Nephron (organoid): ENCODE measurements at regions not wholly inside any gene's neighbourhood (a gene's known extent, or its start where the extent isn't known, plus 50 kb on each side); places are given as distances from the start of the nearest gene placed in this dataset.

Source experiments
- H3K27ac Mint-ChIP-seq, 3 experiments: 2 replicates each; pipeline ENCODE4 v1.8.0; 2020; ENCODE audit warnings: mixed read lengths in 3 of 3, mild to moderate bottlenecking in 2 of 3, moderate library complexity in 1 of 3
- H3K27me3 Mint-ChIP-seq: 2 replicates; pipeline ENCODE4 v1.8.0; 2021; ENCODE audit warnings: low read depth, mild to moderate bottlenecking, moderate library complexity, mixed read lengths
- H3K36me3 Mint-ChIP-seq: 2 replicates; pipeline ENCODE4 v1.8.0; 2020; ENCODE audit warnings: low read depth, mixed read lengths
- H3K4me1 Mint-ChIP-seq: 2 replicates; pipeline ENCODE4 v1.8.0; 2020; ENCODE audit warnings: mixed read lengths
- H3K4me3 Mint-ChIP-seq, 3 experiments: 2 replicates each; pipeline ENCODE4 v1.8.0; 2020; ENCODE audit warnings: mild to moderate bottlenecking in 3 of 3, mixed read lengths in 3 of 3, moderate library complexity in 2 of 3
- H3K9me3 Mint-ChIP-seq: 2 replicates; pipeline ENCODE4 v1.8.0; 2020; ENCODE audit warnings: mixed read lengths
- TF ChIP-seq, protein P1 (sequence below), 3 experiments: fragments of 200-600 bp; sonication (generic); IDR thresholded peaks; one replicate each; pipeline ENCODE4 v1.5.0; 2021; ENCODE audit warnings: antibody characterized with exemption in 3 of 3; ENCODE audit not compliant: unreplicated experiment in 3 of 3

DNA sequence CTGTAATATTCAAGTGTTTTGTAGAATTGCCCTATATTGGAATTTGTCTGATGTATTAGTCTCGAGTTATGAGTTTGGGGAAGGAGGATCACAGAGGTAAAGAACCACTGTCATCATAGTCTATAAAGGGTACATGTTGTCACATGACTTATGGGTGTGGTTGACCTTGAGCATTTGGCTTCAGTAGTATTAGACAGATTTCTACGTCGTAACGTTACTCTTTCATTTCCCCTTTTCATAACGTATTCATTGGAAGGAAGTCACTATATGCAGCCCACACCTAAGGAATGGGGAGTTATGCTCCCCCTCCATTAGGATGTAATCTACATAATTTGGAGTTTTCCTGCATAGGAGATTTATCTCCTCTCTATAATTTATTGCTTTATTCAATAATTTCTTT lies 110.1 kb upstream of the VAV3 start:
- Mint-ChIP-seq H3K4me3 (no peak overlapping the region), H3K27me3 (no peaks in the 10 kb centered on the region), H3K4me1 (peaks cover 24% of the 10 kb centered on the region), H3K9me3 (no peaks in the 10 kb centered on the region), H3K36me3 (no peaks in the 10 kb centered on the region), H3K27ac (no peak overlapping the region)
- TF ChIP-seq, protein P1, sequence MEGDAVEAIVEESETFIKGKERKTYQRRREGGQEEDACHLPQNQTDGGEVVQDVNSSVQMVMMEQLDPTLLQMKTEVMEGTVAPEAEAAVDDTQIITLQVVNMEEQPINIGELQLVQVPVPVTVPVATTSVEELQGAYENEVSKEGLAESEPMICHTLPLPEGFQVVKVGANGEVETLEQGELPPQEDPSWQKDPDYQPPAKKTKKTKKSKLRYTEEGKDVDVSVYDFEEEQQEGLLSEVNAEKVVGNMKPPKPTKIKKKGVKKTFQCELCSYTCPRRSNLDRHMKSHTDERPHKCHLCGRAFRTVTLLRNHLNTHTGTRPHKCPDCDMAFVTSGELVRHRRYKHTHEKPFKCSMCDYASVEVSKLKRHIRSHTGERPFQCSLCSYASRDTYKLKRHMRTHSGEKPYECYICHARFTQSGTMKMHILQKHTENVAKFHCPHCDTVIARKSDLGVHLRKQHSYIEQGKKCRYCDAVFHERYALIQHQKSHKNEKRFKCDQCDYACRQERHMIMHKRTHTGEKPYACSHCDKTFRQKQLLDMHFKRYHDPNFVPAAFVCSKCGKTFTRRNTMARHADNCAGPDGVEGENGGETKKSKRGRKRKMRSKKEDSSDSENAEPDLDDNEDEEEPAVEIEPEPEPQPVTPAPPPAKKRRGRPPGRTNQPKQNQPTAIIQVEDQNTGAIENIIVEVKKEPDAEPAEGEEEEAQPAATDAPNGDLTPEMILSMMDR (IDR thresholded peaks at IDR 0.05; ENCODE audit: unreplicated experiment in 3 of 3) = no peak

DNA sequence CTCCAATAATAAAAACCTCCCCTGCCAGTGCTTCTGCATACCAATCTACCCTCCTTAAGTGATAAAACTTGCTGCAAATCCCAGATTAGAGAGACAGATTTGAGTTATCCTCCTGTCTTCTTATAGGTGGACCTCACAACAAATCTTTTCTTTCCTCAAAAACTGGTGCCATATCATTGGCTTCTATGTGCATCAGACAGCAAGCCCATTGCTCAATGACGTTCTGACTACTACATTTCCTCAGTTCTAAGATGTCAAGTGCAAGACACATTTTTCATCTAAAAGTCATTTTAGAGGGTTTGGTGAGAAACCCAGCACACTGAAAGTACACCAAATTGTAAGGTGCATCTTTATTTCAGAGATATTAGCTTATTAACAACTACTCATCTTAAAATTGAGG lies 107.8 kb upstream of the VAV3 start:
- Mint-ChIP-seq H3K27me3 (no peaks in the 10 kb centered on the region), H3K36me3 (no peaks in the 10 kb centered on the region), H3K4me1 (peaks cover 31% of the 10 kb centered on the region), H3K4me3 (no peak overlapping the region), H3K27ac (no peak overlapping the region), H3K9me3 (no peaks in the 10 kb centered on the region)
- TF ChIP-seq, protein P1 (IDR thresholded peaks at IDR 0.05; ENCODE audit: unreplicated experiment in 3 of 3) = no peak

DNA sequence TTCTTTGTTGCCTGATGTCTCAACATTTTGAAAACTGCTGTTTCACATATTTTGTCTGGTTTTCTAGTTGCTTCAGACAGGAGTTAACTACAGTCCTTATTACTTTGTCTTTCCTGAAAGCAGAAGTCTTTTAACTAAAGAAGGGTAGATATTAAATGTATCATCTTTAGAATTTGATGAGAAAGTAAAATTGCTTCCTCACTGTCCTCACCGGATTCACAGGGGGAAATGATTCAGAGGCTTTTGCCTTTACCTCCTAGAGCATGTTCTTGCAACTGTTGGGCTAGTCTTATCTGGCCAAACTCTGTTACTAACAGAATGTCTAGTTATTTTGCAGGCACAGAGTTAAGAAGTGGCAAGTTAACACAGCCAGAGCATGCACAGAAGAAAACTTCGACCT lies 107.2 kb upstream of the VAV3 start:
- no peak overlapping the region for H3K4me3 Mint-ChIP-seq
- no peaks in the 10 kb centered on the region for H3K9me3 Mint-ChIP-seq
- no peaks in the 10 kb centered on the region for H3K36me3 Mint-ChIP-seq
- peaks cover 31% of the 10 kb centered on the region for H3K4me1 Mint-ChIP-seq
- no peak overlapping the region for H3K27ac Mint-ChIP-seq
- no peaks in the 10 kb centered on the region for H3K27me3 Mint-ChIP-seq
- TF ChIP-seq, protein P1 (IDR thresholded peaks at IDR 0.05; ENCODE audit: unreplicated experiment in 3 of 3) = no peak

DNA sequence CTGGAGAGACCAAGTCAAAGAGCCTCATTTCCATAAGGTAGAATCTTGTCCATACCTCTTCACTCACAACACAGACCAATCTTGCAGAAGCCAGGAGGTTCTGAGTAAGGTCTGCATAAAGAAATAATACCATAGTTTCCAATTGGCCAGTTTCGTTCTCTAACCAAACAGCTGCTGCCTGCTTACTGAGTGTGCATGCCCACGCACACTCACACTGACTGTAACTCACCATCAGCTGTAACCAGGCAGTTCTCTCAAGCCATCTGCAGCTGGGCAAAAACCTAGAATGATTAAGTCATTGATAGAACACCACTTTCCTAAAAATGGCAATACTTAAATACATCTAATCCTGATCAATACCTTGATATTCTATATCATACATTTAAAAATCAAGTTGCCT lies 106.6 kb upstream of the VAV3 start:
- Mint-ChIP-seq H3K4me3 (peak overlapping the region in 1 of 3 experiments; percentile 4), H3K27ac (peak overlapping the region in 2 of 3 experiments; percentile 21 to 70), H3K9me3 (no peaks in the 10 kb centered on the region), H3K4me1 (peaks cover 31% of the 10 kb centered on the region), H3K27me3 (no peaks in the 10 kb centered on the region), H3K36me3 (no peaks in the 10 kb centered on the region)
- TF ChIP-seq, protein P1 (IDR thresholded peaks at IDR 0.05; ENCODE audit: unreplicated experiment in 3 of 3) = no peak

DNA sequence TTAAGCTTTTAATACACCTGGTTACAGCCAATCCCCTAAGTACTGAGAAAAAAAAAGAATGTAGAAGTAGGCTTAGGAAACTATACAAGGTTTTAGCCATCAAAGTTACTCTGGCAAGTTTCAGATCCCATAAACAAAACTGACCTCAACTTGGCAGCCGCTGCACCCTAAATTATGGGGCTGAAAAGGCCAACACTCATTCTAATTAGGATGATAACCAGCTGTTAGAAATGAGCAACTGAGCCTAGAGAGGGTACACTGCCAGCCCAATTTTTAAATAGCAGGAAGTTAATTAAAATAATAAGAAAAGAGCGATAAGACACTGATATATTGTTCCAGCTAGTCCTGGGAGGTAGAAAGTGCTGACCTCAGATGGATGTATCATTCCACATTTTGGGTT lies 105.7 kb upstream of the VAV3 start:
- Mint-ChIP-seq H3K27me3 (no peaks in the 10 kb centered on the region), H3K4me3 (no peak overlapping the region), H3K27ac (peak overlapping the region in 2 of 3 experiments; percentile 21 to 70), H3K4me1 (peaks cover 31% of the 10 kb centered on the region), H3K36me3 (no peaks in the 10 kb centered on the region), H3K9me3 (no peaks in the 10 kb centered on the region)
- TF ChIP-seq, protein P1 (IDR thresholded peaks at IDR 0.05; ENCODE audit: unreplicated experiment in 3 of 3) = no peak

DNA sequence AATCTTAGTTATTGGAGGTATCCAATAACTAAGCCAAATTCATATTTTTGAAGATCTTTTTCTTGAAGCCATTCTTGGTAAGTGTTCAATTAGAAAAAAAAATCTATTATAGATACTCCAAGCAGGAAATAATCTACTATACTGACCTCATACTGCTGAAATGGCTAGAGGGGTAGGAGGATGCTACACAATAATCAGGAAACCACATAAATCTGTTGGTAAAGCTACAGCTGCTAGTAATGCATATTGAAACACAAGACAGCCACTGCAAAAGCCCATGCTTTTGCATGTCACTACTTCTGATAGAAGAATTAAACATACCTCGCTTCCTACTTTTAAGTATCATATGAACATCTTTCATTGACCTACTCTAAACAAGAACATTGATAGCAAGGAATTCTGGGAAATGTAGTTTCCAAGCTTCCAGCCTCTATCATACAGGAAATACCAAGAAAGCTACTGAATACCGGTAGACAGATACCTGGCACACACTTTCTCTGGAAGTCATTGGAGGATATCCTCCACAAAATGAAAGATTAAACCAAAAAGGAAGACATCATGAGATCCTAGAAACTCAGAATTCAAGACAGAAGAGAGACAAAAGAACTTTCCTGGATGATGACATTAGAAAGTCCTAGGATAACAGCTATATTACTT lies 103.0 kb upstream of the VAV3 start:
- Mint-ChIP-seq H3K4me3 (no peak overlapping the region), H3K9me3 (no peaks in the 10 kb centered on the region), H3K27ac (peak overlapping the region in 1 of 3 experiments; percentile 32), H3K4me1 (peaks cover 31% of the 10 kb centered on the region), H3K36me3 (no peaks in the 10 kb centered on the region), H3K27me3 (no peaks in the 10 kb centered on the region)
- TF ChIP-seq, protein P1 (IDR thresholded peaks at IDR 0.05; ENCODE audit: unreplicated experiment in 3 of 3) = no peak
